ENCODE measurements at regions not wholly inside any gene's neighbourhood (a gene's known extent, or its start where the extent isn't known, plus 50 kb on each side); places are given as distances from the start of the nearest gene placed in this dataset.

DNA sequence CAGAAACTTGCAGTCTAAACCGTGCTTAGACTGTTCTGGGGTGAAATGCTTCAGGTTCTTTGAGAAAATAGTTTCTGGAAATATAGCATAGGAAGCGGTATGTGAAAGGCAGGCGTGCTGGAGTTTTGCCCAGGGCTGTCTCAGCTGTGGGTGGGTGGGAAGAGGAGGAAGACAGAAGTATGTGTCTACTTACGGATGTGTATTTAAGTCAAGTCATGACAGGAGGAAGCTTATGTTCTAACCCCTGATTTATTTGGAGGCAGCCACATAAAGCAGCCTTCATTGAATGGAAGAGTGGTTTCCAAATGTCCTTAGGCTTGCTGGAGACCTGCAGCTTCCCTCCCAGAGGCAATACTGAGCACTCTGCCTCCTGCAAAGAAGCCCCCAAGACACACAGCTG, 126.8 kb upstream of the ADRA1D start:
- TF ChIP-seq CTCF (conservative IDR thresholded peaks at IDR 0.05; ENCODE audit: low read length) (no peak), EZH2phosphoT487 (IDR thresholded peaks at IDR 0.05; ENCODE audit: borderline replicate concordance, low read depth, low read length) (no peak)
